ENCODE measurements at regions not wholly inside any gene's neighbourhood (a gene's known extent, or its start where the extent isn't known, plus 50 kb on each side); places are given as distances from the start of the nearest gene placed in this dataset.

DNA sequence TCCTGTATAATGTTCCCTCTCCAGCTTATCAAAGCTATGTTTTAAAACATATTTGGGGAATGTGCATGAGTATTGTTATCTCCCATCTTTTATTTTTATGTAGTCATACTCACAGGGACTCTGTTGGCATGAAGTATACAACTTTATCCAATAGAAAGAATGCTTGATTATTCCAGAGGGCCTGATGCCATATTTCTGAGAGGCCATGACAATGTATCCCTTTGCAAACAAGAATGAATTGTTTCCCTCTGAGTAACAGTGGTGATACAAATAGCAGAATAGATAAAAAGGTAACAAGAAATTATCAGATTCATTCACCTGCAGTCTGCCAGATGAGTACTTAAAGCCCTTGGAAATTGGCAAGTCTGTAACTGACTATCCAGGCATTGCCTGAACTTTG is 125.9 kb downstream of the PLK2 start:
- intact Hi-C loops (cut with DNase I): no loop called here
- Histone ChIP-seq H3K4me3 (no peak overlapping the region), H3K36me3 (no peaks in the 10 kb centered on the region), H3K4me1 (ENCODE audit: insufficient read depth) (no peaks in the 10 kb centered on the region), H3K27ac (no peak overlapping the region), H3K9me3 (no peaks in the 10 kb centered on the region), H3K27me3 (no peaks in the 10 kb centered on the region)
- TF ChIP-seq EP300 (IDR thresholded peaks at IDR 0.05): no peak
- TF ChIP-seq, protein P1, sequence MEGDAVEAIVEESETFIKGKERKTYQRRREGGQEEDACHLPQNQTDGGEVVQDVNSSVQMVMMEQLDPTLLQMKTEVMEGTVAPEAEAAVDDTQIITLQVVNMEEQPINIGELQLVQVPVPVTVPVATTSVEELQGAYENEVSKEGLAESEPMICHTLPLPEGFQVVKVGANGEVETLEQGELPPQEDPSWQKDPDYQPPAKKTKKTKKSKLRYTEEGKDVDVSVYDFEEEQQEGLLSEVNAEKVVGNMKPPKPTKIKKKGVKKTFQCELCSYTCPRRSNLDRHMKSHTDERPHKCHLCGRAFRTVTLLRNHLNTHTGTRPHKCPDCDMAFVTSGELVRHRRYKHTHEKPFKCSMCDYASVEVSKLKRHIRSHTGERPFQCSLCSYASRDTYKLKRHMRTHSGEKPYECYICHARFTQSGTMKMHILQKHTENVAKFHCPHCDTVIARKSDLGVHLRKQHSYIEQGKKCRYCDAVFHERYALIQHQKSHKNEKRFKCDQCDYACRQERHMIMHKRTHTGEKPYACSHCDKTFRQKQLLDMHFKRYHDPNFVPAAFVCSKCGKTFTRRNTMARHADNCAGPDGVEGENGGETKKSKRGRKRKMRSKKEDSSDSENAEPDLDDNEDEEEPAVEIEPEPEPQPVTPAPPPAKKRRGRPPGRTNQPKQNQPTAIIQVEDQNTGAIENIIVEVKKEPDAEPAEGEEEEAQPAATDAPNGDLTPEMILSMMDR (IDR thresholded peaks at IDR 0.05): no peak
- TF ChIP-seq POLR2A (IDR thresholded peaks at IDR 0.05): no peak
- DNase-seq: no peak

DNA sequence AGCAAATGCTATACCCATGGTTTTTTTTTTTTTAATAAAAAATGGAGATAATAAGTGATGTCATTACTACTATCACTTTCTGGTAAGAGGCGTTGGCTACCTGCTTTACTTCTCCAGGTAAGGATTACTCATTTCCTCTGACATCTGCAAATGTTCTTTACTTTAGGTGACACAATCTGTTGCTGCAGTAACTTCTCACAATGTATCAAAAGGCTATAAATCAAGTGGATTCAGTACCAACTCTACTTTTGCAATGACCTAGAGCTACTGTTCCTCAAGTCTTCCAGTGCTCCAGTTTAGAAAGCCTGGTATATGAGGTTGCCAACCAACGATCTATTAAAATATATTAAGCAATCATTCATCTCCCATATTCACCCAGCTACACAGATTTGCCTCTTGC is 129.1 kb downstream of the PLK2 start:
- DNase-seq: no peak
- intact Hi-C loops (cut with DNase I): no loop called here
- TF ChIP-seq POLR2A (IDR thresholded peaks at IDR 0.05): no peak
- Histone ChIP-seq H3K9me3 (no peaks in the 10 kb centered on the region), H3K27ac (no peak overlapping the region), H3K4me3 (no peak overlapping the region), H3K27me3 (no peaks in the 10 kb centered on the region), H3K36me3 (no peaks in the 10 kb centered on the region), H3K4me1 (ENCODE audit: insufficient read depth) (no peaks in the 10 kb centered on the region)
- WGBS, 3 donors: 72 to 85% (median 83%) methylated on average over 2 of the region's 2 CpGs

DNA sequence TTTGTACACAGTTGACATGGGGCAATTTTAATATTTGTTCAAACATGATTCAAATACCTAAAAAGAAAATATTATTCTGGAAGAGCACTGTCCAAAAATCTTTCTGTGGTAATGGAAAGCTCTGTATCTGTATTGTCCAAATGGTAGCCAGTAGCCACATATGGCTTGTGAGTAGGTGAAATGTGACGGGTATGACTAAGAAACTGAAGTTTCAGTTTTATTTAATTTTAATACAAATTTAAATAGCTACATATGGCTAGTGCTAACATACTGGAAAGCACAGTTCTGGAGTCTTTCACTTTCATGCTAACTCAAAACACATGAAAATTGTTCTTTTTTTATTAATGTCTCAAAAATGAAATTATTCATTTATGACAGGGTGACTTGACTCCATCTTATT is 132.6 kb downstream of the PLK2 start:
- 76 to 84% (median 81%) methylated on average over 1 of the region's 1 CpG for WGBS, 3 donors
- Histone ChIP-seq H3K4me3 (no peak overlapping the region), H3K36me3 (no peaks in the 10 kb centered on the region), H3K9me3 (no peaks in the 10 kb centered on the region), H3K4me1 (ENCODE audit: insufficient read depth) (no peaks in the 10 kb centered on the region), H3K27ac (no peak overlapping the region), H3K27me3 (no peaks in the 10 kb centered on the region)
- intact Hi-C loops (cut with DNase I): no loop called here
- DNase-seq: no peak
- TF ChIP-seq, protein P1 (IDR thresholded peaks at IDR 0.05): no peak
- no peak for TF ChIP-seq EP300 (IDR thresholded peaks at IDR 0.05)
- no peak for TF ChIP-seq POLR2A (IDR thresholded peaks at IDR 0.05)

DNA sequence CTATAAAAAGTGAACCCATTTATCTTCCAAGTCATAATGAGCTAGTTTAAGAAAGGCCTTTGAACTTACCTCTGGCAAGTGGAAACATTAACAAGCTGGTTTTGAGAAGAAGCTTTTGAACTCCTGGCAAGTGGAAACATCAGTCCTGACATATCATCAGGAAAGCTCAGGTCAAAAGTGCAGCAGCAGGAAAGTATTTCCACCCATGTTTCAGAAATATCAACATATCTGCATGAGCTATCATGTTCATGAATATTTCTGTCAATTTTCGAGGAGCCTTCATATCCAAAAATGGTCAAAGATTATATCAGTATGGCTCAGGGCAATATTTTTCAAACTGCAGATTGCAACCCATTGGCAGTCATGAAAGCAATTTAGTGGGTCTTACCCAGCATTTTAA is 133.9 kb downstream of the PLK2 start:
- 43 to 58% (median 51%) methylated on average over 1 of the region's 1 CpG for WGBS, 3 donors
- no peaks in the 10 kb centered on the region for H3K36me3 ChIP-seq
- no peak for DNase-seq
- no peaks in the 10 kb centered on the region for H3K4me1 ChIP-seq (ENCODE audit: insufficient read depth)
- no peaks in the 10 kb centered on the region for H3K9me3 ChIP-seq
- no peak overlapping the region for H3K27ac ChIP-seq
- no peak overlapping the region for H3K4me3 ChIP-seq
- intact Hi-C loops (cut with DNase I): no loop called here
- no peak for TF ChIP-seq POLR2A (IDR thresholded peaks at IDR 0.05)
- TF ChIP-seq, protein P1 (IDR thresholded peaks at IDR 0.05): no peak
- TF ChIP-seq EP300 (IDR thresholded peaks at IDR 0.05): no peak
- no peaks in the 10 kb centered on the region for H3K27me3 ChIP-seq

DNA sequence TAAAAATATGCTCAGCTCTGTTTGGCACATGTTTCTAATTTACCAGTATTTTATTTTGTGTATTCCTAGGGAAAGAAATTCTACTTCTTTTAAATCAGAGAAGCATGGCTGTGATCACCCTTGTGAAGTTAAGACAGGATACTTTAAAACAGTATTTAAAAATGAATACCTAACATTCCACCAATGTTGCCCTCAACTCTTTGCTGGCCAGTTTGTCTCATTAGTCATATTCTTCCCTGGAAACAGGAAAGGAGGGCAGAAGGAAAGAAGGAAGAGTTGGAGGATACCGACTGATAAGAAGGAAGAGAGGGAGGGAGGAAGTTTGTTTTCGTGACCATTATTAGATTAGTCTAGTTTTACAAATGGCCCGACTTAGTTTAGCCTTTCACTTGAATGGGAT is 137.4 kb downstream of the PLK2 start:
- no peak for DNase-seq
- 4 to 21% (median 14%) methylated on average over 3 of the region's 3 CpGs for WGBS, 3 donors

More for the DNA sequence above, 137.4 kb downstream of the PLK2 start:
- Histone ChIP-seq H3K9me3 (no peaks in the 10 kb centered on the region), H3K27ac (no peak overlapping the region), H3K27me3 (no peaks in the 10 kb centered on the region), H3K4me3 (no peak overlapping the region), H3K36me3 (no peaks in the 10 kb centered on the region), H3K4me1 (ENCODE audit: insufficient read depth) (no peaks in the 10 kb centered on the region)
- TF ChIP-seq EP300 (IDR thresholded peaks at IDR 0.05): no peak
- TF ChIP-seq, protein P1 (IDR thresholded peaks at IDR 0.05): no peak
- no peak for TF ChIP-seq POLR2A (IDR thresholded peaks at IDR 0.05)
- intact Hi-C loops (cut with DNase I): no loop called here

All from ovary (tissue), 7 donors.